Caki2 (cell line): ENCODE measurements at regions not wholly inside any gene's neighbourhood (a gene's known extent, or its start where the extent isn't known, plus 50 kb on each side); places are given as distances from the start of the nearest gene placed in this dataset.

Experiments used
- DNase-seq: peaks from one replicate; pipeline ENCODE4 v3.0.0-alpha.2; 2015; ENCODE audit warnings: low read depth
- in situ Hi-C: cut with HindIII; loops from 2 replicates; pipeline ENCODE4 v1.10.0; 2016; ENCODE audit warnings: low sequenced_read_pairs, low pct_unique_long_range_greater_than_20kb, mixed read lengths

DNA sequence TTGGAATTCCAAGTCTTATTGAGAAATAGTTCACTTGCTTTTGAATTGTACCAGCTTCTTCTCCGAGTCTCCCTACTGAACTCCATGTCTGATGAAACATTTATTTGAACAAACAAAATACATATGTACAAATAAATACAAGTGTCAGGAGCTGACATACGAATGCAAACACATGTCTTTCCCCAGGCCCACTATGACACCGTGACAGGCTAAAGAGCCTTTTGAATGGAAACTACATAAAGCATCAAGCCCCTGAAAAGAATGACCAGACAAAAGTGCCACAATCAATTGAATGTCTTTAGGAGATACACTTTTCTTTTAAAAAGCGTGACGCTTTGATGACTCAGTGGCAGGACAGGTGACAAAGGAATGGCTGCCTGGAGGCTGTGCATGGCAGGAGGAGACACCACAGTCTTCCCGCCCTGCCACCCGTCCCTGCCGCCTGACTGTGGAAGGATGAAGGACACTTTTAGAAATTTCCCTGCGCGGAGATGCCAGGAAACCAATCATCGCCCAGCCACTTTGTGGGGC, 112.4 kb upstream of the BNC2 start:
- in situ Hi-C loops, result no loop called here
- DNase-seq, result no peak

DNA sequence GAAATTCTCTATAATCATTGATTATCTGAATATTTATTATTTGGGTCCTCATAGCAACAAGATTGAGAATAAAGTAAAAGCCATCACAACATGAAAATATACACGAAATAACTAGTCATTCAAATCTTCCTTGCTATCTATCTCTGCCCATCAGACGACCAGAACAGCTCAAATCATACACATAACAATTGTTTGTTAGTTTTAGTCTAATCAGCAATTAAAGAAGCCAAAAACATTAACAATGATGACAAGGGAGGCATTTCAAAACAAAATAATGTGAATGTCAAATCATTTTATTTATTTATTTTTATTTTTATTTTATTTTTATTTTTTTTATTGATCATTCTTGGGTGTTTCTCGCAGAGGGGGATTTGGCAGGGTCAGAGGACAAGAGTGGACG, 106.0 kb upstream of the BNC2 start:
- DNase-seq, result no peak
- in situ Hi-C loops, result no loop called here

DNA sequence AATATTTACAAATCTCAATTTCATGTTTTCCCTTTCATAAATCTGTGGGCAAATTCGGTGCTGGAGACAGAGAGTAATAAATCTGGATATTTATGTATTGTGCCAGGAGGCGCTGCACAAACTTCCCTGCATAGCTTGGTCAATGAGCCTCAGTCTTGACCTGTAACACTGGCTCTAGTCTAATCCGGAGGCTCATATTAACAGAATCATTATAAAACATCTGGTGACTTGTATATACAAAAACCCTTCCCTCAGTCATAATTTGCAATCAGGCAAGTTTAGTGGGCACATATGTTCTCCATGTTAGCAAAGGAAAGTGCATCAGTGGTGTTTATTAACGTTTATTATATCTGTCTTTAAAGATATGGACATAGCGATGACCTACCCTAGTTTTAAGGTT, 104.0 kb upstream of the BNC2 start:
- no peak for DNase-seq
- in situ Hi-C loops, result no loop called here

DNA sequence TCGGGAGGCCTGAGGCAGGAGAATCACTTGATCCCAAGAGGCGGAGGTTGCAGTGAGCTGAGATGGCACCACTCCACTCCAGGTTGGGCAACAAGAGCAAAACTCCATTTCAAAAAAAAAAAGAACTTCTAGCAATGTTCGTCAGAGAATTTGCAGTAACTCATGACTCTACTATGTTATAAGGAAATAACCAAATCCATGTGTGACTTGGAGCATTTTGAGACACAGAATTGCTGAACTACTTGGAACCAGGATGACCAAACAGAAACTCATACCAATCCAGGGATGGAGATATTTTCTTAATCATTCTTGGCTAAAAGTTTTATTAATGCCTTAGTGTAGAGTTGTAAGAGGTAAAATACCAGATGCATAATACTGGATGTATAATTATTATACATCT, 99.9 kb upstream of the BNC2 start:
- in situ Hi-C loops, result no loop called here
- no peak for DNase-seq

DNA sequence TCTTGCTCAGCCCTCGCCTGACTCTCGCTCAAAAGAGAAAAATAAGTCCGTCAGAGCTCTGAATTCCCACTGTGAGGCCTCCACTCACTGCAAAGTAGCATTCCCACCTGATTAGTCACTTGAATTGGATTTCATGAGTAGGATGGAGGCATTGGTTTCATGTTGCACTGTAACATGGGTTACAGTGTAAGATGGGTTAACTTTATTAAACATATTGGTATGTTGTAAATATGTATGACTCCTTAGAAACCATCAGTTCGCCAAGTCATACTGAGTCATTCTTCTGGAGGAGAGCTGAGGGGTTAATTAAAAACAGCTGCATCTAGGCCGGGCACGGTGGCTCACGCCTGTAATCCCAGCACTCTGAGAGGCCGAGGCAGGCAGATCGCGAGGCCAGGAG, 93.8 kb upstream of the BNC2 start:
- peak; percentile 1 for DNase-seq
- in situ Hi-C loops, result no loop called here

DNA sequence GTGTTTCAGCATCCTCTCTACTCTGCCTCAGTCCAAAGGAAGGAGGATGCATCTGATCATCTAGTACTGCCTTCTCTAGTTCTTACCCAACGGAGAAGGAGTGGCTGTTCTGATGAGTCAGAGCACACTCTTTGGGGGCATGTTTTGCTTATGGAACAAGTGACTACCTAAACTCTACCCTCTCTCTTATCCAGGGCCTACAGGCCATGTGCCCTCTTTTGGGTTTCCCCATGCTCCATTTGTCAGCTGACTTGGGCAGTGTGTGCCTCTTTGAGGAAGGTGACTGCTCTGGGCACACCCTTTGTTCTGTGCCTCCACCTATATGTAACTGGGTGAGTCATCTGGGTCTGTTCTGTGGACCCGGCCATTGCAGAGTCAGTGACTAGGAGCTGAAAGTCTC, 89.6 kb upstream of the BNC2 start:
- in situ Hi-C loops, result no loop called here
- DNase-seq, result peak; percentile 1

DNA sequence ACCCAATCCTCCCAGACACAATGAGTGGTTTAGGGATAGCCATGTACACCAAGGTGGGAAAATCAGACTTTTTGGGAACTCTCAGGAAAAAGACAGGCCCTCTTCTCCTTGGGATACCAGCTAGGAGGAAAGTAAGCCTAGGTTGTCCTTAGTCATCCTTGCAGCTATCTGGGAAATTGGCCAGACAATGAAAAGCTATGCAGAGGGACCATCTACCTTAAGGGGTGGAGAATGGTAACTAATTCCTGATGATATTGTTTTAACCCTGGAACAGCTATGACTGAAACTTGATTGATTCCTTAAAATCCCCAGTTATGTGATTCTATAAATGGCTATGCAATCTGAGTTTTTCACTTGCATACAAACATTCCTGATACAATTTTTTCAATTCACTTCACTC, 88.9 kb upstream of the BNC2 start:
- no peak for DNase-seq
- in situ Hi-C loops, result no loop called here

DNA sequence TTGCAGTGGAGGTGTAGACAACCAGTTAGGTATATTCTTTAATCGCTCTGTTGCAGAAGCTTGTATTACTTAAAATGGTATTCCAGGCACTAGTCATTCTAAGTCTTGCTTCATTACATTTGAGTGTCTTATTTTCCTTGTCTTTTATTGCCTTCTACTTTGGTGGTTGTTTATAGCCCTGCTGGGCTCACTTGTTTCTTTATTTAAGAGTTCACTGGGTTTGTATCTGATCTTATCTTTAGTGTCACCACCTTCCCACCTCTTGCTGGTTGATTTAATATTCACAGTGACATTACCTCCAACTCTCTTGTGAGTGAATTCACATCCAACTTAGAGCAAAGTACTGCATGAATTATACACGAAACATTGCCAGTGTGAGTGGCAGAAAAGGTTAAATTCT, 83.6 kb upstream of the BNC2 start:
- peak; percentile 37 for DNase-seq
- in situ Hi-C loops, result no loop called here

DNA sequence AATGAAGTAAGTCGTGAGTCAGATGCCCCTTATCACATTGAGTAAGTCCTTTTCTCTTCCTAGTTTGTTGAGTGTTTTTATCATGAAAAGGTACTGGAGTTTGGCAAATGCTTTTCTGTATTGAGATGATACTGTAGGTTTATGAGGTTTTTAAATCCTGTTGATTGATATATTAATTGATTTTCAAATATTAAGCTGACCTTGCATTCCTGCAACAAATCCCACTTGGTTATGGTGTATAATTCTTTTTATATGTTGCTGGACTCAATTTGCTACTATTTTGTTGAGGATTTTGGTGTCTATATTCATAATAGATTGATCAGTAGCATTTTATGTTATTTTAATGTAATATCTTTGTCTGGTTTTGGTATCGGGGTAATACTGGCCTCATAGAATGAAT, 81.0 kb upstream of the BNC2 start:
- no peak for DNase-seq
- in situ Hi-C loops, result no loop called here

DNA sequence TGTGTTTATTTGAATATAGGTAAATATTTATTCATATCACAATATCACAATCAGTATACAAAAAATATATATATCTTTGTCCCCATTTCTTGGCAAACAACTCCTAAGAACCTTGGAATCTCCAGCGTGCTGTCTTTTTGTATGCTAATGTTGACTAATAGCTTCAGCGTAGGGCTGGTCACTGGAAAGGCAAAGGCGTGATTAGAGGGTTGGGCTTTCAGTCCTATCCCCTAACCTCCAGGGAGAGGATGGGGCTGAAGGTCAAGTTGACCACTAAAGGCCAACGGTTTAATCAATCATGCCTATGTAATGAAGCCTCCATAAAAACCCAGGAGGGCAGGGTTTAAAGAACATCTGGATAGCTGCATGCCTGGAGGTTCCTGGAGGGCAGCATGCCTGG, 79.6 kb upstream of the BNC2 start:
- in situ Hi-C loops, result no loop called here
- no peak for DNase-seq

DNA sequence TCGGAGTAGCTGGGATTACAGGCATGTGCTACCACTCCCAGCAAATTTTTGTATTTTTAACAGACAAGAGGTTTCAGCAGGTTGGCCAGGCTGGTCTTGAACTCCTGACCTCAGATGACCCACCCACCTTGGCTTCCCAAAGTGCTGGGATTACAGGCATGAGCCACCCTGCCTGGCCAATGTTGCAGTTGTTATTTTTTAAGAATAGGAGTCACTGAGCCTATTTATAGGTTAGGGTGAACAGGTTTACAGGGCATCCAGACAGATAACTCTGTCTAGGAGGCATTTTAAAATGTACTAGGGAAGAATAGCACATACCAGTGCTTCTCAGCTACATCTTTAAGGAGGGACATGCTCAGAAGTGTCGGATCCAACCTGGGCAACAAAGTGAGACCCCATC, 60.1 kb upstream of the BNC2 start:
- DNase-seq, result no peak
- in situ Hi-C loops, result no loop called here

DNA sequence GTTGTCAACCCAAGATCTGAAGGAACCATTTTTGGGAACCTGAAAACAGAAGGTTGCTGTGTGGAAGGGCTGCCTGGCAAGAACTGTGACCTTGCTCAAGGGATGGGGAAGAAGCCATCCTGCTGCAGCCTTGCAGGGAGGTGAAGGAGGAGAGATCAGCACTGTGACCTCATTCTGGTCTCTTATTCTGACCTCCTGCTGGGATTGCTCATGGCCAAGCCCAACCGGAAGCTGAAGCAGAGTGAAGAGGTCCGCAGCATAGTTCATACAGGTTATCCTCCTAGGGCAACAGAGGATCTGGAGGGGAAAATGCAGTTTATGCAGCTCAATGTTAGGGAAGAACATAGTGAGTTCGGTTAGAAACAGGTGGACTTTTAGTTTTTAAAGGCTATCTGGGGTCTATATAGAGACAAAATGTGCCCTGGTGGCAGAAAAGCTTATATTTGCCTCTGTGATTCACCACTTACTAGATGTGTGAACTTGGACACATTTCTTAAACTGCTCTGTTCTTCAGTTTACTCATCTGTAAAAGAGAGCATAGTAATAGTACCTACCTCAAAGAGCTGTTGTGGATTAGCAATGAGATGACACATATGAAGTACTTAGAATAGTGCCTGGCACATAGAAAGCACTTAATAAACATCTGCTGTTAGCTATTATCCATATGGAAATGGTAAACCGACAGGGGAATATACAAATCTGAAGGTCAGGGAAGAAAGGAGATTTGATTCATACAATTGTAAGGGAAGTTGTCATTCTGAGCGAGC, 57.9 kb upstream of the BNC2 start:
- in situ Hi-C loops, result no loop called here
- DNase-seq, result no peak

DNA sequence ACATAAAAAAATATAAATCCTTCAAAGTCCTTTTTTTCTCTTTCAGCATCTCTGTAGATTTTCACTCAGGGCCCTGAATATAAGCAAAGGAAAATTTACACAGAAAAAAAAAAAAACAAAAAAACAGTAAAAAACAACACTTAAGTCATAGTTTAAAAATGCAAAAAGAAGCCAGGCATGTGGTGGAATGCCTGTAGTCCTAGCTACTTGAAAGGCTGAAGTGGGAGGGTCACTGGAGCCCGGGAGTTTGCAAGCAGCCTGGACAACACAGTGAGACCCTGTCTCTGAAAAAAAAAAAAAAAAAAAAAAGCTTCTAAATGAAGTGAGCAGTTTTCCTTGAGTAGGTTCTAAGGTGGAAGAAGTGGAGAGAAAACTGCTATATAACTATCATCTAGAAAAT, 55.0 kb upstream of the BNC2 start:
- in situ Hi-C loops, result no loop called here
- no peak for DNase-seq

DNA sequence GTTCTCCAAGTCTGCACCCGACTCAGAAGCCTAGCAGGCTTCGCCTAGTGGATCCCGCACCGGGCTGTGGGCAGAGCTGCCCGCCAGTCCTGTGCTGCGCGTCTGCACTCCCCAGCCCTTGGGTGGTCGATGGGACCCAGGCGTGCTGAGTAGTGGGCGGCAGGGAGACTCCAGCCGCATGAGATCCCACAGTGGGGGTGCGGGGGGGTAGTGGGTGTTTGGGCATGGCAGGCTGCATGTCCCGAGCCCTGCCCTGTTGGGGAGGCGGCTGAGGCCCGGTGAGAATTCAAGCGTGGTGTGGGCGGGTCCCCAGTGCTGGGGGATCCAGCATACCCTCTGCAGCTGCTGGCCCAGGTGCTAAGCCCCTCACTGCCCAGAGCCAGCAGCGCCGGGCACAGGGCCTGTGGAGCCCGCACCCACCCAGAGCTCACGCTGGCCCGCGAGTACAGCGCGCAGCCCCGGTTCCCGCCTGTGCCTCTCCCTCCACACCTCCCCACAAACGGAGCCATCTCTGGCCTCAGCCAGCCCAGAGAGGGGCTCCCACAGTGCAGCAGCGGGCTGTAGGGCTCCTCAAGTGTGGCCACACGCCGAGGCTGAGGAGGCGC, 53.9 kb upstream of the BNC2 start:
- in situ Hi-C loops, result no loop called here
- no peak for DNase-seq

DNA sequence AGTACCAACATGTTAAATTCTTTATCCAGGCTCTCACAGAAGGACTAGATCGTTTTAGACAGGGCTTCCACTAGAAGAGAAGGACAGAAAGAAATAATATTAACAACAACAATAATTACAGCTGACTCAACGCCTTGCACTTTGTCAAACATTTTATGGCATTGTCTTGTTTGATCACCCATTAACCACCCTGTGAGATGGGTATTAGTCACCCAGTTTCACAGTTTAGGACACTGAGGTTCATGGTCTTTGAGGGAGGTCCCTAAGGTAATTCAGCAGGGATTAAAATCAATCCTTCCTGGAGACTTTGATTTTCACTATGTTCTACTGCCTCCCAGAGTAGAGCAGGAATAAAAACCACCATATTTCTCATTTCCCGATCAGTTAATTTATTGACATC, 51.4 kb upstream of the BNC2 start:
- in situ Hi-C loops, result no loop called here
- DNase-seq, result peak; percentile 31
